ENCODE measurements at regions not wholly inside any gene's neighbourhood (a gene's known extent, or its start where the extent isn't known, plus 50 kb on each side); places are given as distances from the start of the nearest gene placed in this dataset.
"Not testable (repeated sequence)": the region's sequence is repeated elsewhere in the genome, so short reads cannot be mapped to it uniquely, and the experiment has no call there.

DNA sequence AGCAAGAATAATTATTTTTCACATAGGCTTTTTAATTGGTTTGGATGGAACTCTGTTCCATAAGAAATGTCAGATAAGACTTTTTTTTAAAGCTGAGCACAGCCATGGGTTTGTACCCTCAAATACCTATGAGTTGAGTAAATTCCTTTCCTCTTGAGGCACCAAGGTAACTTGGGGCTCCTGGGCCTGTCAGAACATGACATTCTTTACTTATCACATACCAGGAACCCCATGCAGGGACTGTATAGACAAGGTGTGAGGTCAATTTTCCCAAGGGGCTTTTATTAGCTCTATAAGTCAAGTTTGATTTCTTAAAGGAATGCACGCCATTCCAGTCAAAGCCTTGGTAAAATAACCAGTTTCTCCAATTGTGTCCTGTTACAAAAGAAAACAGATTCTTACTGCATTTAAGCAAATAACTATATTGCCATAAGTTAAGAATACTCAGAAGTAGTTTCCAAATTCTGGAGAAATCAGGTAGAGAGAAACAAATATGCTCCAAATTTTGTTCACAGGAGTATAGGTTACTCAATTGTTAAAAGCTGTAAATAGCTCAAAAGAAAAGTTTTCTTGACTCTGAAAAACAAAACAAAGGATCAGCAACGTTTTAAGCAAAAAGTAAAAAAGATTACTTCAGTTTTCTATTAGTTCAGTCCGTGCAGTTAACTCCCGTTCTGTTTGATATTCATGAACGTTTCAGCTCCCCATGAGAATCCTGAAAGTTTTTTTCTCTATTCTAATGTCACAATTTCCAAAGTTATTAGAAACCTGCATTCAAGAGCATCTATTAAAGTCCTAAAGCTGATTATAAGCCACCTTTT lies 167.5 kb upstream of the NAMPT start:
- no peaks in the 10 kb centered on the region for H3K27me3 Mint-ChIP-seq (ENCODE audit: low read depth)
- no peak overlapping the region for H3K27ac Mint-ChIP-seq
- H3K9me3 Mint-ChIP-seq = peaks cover 53% of the 10 kb centered on the region
- peaks cover 11% of the 10 kb centered on the region for H3K36me3 Mint-ChIP-seq (ENCODE audit: low read depth)
- no peak for DNase-seq (ENCODE audit: low spot score)
- no peak overlapping the region for H3K4me3 Mint-ChIP-seq (ENCODE audit: low read depth)
- no peaks in the 10 kb centered on the region for H3K4me1 Mint-ChIP-seq (ENCODE audit: low read depth)
- intact Hi-C loops (cut with micrococcal nuclease) = no loop called here

GRCh38 chr7:106451171-106451570 lies 166.4 kb upstream of the NAMPT start:
- Mint-ChIP-seq H3K9me3 (peaks cover 49% of the 10 kb centered on the region), H3K27ac (no peak overlapping the region), H3K36me3 (ENCODE audit: low read depth) (peaks cover 11% of the 10 kb centered on the region), H3K4me3 (ENCODE audit: low read depth) (no peak overlapping the region), H3K4me1 (ENCODE audit: low read depth) (no peaks in the 10 kb centered on the region), H3K27me3 (ENCODE audit: low read depth) (no peaks in the 10 kb centered on the region)
- intact Hi-C loops (cut with micrococcal nuclease) = no loop called here
- no peak for DNase-seq (ENCODE audit: low spot score)

GRCh38 chr7:106450716-106451115 lies 165.9 kb upstream of the NAMPT start:
- Mint-ChIP-seq H3K4me3 (ENCODE audit: low read depth) (no peak overlapping the region), H3K27me3 (ENCODE audit: low read depth) (no peaks in the 10 kb centered on the region), H3K4me1 (ENCODE audit: low read depth) (no peaks in the 10 kb centered on the region), H3K9me3 (peaks cover 45% of the 10 kb centered on the region), H3K27ac (no peak overlapping the region), H3K36me3 (ENCODE audit: low read depth) (peaks cover 11% of the 10 kb centered on the region)
- intact Hi-C loops (cut with micrococcal nuclease) = no loop called here
- DNase-seq (ENCODE audit: low spot score) = no peak

DNA sequence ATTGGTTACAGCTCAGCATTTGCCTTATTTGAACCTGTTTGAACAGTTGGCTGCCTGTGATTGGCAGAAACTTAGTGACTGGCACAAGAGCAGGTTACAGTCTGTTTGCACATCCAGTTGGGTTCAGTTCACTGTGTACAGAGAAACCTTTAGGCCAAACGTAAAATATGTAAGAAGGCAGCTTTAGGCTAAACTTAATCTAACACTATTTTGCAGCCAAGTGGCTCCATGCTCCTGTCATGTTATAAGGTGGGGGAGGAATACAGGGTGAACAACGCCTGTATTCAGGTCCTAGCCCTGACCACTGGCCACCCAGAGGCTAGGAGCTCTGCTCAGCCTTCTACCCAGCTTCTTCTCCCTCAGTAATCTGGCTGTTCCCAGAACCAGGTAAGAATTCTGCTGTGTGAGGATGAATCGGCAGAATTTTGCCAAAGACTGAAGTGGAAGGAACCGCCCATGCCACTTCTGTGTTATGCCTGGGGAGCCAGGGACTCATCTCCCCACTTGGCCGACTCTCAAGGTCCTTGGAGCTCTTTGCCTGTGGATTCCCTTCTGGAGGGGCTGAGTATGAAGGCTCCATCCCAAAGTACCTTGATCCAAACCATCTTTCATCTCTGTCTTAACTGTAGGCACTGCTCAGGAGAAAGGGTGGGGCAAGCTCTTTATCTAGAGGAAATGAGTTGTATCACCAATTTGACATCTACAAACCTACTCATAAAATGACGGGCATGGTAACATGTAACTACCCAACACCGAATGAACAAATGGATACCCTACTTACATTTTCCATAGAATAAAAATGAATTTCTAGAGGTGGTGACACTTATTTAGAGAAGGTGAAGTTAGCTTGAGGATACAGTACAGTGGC lies 164.4 kb upstream of the NAMPT start:
- Mint-ChIP-seq H3K27me3 (ENCODE audit: low read depth) (peaks cover 8% of the 10 kb centered on the region), H3K36me3 (ENCODE audit: low read depth) (peaks cover 11% of the 10 kb centered on the region), H3K4me1 (ENCODE audit: low read depth) (no peaks in the 10 kb centered on the region), H3K9me3 (peaks cover 49% of the 10 kb centered on the region), H3K4me3 (ENCODE audit: low read depth) (no peak overlapping the region), H3K27ac (no peak overlapping the region)
- no peak for DNase-seq (ENCODE audit: low spot score)
- intact Hi-C loops (cut with micrococcal nuclease) = no loop called here

GRCh38 chr7:106448346-106448991 lies 163.7 kb upstream of the NAMPT start:
- H3K4me3 Mint-ChIP-seq (ENCODE audit: low read depth) = no peak overlapping the region
- H3K27me3 Mint-ChIP-seq (ENCODE audit: low read depth) = peaks cover 9% of the 10 kb centered on the region
- H3K27ac Mint-ChIP-seq = no peak overlapping the region
- H3K4me1 Mint-ChIP-seq (ENCODE audit: low read depth) = no peaks in the 10 kb centered on the region
- intact Hi-C loops (cut with micrococcal nuclease) = no loop called here
- H3K9me3 Mint-ChIP-seq = peaks cover 43% of the 10 kb centered on the region
- H3K36me3 Mint-ChIP-seq (ENCODE audit: low read depth) = peaks cover 11% of the 10 kb centered on the region
- DNase-seq (ENCODE audit: low spot score) = no peak

DNA sequence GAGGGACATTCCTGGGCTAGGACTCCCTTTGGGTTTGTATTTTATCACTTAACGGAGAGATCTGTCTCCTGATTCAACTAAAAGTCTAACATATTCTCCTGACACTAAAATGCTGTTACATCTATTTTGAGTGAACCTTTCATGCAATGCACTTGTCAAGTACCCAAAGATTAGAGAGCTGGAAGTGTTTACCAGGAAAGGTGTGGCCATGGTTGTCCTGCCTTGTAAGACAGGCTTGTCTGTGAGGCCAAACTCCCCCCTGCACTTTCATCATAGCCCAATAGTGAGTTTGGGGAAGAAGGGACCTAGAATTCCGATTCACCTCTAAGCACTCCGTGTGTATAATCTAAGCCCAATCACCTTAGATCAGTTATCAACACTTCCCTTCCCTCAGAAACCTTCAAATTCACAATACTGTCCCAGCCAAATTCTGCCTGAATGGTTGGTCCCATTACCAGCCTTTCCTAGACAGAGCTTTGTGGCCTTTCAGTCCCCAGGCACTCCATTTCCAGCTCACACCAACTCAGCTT lies 162.6 kb upstream of the NAMPT start:
- Mint-ChIP-seq H3K27me3 (ENCODE audit: low read depth) (peaks cover 11% of the 10 kb centered on the region), H3K27ac (no peak overlapping the region), H3K9me3 (peaks cover 39% of the 10 kb centered on the region), H3K4me1 (ENCODE audit: low read depth) (no peaks in the 10 kb centered on the region), H3K4me3 (ENCODE audit: low read depth) (no peak overlapping the region), H3K36me3 (ENCODE audit: low read depth) (peaks cover 11% of the 10 kb centered on the region)
- intact Hi-C loops (cut with micrococcal nuclease) = no loop called here
- no peak for DNase-seq (ENCODE audit: low spot score)

- peaks cover 11% of the 10 kb centered on the region for H3K27me3 Mint-ChIP-seq (ENCODE audit: low read depth)
- H3K36me3 Mint-ChIP-seq (ENCODE audit: low read depth) = not testable (repeated sequence)
These were observed 160.6 kb upstream of the NAMPT start for GRCh38 chr7:106445366-106445765.

DNA sequence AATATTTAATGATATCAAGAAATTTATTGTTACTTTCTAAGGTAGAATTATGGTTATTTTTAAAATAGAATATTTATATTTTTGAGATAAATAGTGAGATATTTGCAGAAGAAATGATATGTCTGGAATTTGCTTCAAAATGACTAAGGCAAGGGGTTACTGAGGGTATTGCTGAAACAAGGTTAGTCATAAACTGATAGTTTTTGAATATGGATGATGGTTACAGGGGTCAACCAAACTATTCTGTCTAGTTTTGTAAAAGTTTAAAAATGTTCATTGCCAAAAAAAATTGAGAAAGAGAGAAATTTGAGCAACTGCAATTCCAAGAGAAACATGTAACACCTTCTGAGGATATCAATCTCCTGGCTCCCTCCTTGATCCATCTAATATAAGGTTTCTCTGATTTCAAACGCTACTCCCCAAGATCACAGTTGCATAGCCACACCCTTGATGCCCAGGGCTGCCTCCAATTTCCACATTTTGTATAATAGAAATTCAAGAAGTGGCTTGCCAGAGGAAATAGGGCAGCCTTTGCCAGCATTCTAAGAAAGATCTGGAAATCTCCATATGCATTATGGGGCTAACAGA lies 159.4 kb upstream of the NAMPT start:
- no peak for DNase-seq (ENCODE audit: low spot score)
- H3K36me3 Mint-ChIP-seq (ENCODE audit: low read depth) = no peaks in the 10 kb centered on the region
- peaks cover 24% of the 10 kb centered on the region for H3K9me3 Mint-ChIP-seq
- H3K27me3 Mint-ChIP-seq (ENCODE audit: low read depth) = peaks cover 11% of the 10 kb centered on the region
- intact Hi-C loops (cut with micrococcal nuclease) = no loop called here
- no peak overlapping the region for H3K4me3 Mint-ChIP-seq (ENCODE audit: low read depth)
- H3K27ac Mint-ChIP-seq = no peak overlapping the region
- H3K4me1 Mint-ChIP-seq (ENCODE audit: low read depth) = no peaks in the 10 kb centered on the region

More at GRCh38 chr7:106445366-106445765, 160.6 kb upstream of the NAMPT start:
- peaks cover 24% of the 10 kb centered on the region for H3K9me3 Mint-ChIP-seq
- DNase-seq (ENCODE audit: low spot score); H3K27ac Mint-ChIP-seq; intact Hi-C loops (cut with micrococcal nuclease); H3K4me1 Mint-ChIP-seq (ENCODE audit: low read depth); H3K4me3 Mint-ChIP-seq (ENCODE audit: low read depth): not testable (repeated sequence)

- Mint-ChIP-seq H3K27ac (no peak overlapping the region), H3K27me3 (ENCODE audit: low read depth) (peaks cover 11% of the 10 kb centered on the region), H3K36me3 (ENCODE audit: low read depth) (no peaks in the 10 kb centered on the region), H3K4me1 (ENCODE audit: low read depth) (no peaks in the 10 kb centered on the region), H3K9me3 (peaks cover 26% of the 10 kb centered on the region), H3K4me3 (ENCODE audit: low read depth) (no peak overlapping the region)
- no peak for DNase-seq (ENCODE audit: low spot score)
- intact Hi-C loops (cut with micrococcal nuclease) = no loop called here
These were observed 158.4 kb upstream of the NAMPT start for GRCh38 chr7:106443156-106443555.

DNA sequence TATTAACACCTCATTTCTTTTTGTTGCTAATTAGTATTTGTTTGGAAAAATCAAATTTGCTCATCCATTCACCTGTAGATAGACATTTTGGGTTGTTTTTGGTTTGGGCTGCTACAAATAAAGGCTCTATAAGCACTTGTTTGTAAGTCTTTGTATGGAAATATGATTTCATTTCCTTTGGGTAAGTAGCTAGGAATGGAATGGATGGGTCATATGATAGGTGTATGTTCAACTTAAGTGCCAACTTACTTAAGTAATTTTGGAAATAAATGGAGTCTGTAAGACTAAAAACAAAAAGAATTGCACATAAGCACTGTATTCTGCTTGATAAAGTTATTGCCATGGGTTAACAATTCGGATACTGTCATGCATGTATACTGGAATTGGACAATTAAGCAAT lies 157.7 kb upstream of the NAMPT start:
- intact Hi-C loops (cut with micrococcal nuclease) = no loop called here
- Mint-ChIP-seq H3K36me3 (ENCODE audit: low read depth) (peaks cover 3% of the 10 kb centered on the region), H3K27ac (no peak overlapping the region), H3K9me3 (peaks cover 26% of the 10 kb centered on the region), H3K4me1 (ENCODE audit: low read depth) (no peaks in the 10 kb centered on the region), H3K27me3 (ENCODE audit: low read depth) (peaks cover 11% of the 10 kb centered on the region), H3K4me3 (ENCODE audit: low read depth) (no peak overlapping the region)
- no peak for DNase-seq (ENCODE audit: low spot score)

DNA sequence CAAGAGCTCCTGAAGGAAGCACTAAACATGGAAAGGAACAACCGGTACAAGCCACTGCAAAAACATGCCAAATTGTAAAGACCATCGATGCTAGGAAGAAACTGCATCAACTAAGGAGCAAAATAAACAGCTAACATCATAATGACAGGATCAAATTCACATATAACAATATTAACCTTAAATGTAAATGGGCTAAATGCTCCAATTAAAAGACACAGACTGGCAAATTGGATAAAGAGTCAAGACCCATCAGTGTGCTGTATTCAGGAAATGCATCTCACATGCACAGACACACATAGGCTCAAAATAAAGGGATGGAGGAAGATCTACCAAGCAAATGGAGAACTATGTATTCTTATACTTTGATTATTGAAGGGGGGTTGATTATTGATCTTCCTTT lies 156.6 kb upstream of the NAMPT start:
- H3K27ac Mint-ChIP-seq; DNase-seq (ENCODE audit: low spot score); H3K4me3 Mint-ChIP-seq (ENCODE audit: low read depth); intact Hi-C loops (cut with micrococcal nuclease); H3K4me1 Mint-ChIP-seq (ENCODE audit: low read depth); H3K36me3 Mint-ChIP-seq (ENCODE audit: low read depth): not testable (repeated sequence)
- Mint-ChIP-seq H3K9me3 (peaks cover 34% of the 10 kb centered on the region), H3K27me3 (ENCODE audit: low read depth) (peaks cover 11% of the 10 kb centered on the region)

DNA sequence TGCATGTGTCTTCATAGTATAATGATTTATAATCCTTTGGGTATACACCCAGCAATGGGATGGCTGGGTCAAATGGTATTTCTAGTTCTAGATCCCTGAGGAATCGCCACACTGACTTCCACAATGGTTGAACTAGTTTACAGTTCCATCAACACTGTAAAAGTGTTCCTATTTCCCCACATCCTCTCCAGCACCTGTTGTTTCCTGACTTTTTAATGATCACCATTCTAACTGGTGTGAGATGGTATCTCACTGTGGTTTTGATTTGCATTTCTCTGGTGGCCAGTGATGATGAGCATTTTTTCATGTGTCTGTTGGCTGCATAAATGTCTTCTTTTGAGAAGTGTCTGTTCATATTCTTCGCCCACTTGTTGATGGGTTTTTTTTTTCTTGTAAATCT lies 152.2 kb upstream of the NAMPT start:
- H3K36me3 Mint-ChIP-seq (ENCODE audit: low read depth); intact Hi-C loops (cut with micrococcal nuclease); H3K4me3 Mint-ChIP-seq (ENCODE audit: low read depth); H3K27ac Mint-ChIP-seq; H3K4me1 Mint-ChIP-seq (ENCODE audit: low read depth); DNase-seq (ENCODE audit: low spot score); H3K27me3 Mint-ChIP-seq (ENCODE audit: low read depth): not testable (repeated sequence)
- peaks cover 28% of the 10 kb centered on the region for H3K9me3 Mint-ChIP-seq
